ENCODE measurements at regions not wholly inside any gene's neighbourhood (a gene's known extent, or its start where the extent isn't known, plus 50 kb on each side); places are given as distances from the start of the nearest gene placed in this dataset.
"Not testable (repeated sequence)": the region's sequence is repeated elsewhere in the genome, so short reads cannot be mapped to it uniquely, and the experiment has no call there.

DNA sequence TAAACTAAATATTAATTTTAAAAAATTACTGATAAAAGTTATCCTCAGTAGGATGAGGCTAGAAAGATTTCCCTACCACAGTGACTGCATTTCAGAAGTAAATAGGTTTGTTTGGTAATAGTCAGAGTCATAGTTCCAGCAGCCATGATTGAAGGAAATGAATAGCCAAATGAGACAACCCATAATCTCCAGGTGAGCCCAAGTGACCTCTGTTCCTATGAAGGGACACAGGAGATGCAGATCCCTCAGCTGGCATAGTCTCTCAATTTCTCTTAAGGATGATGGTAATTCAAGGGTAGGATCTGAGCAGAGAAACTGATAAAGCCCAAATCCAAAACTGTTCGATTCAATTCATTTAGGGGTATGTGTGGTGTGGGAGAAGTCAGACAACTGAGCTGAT is 461.8 kb downstream of the RAP2B start:
- DNase-seq (no peak), ATAC-seq (ENCODE audit: low read depth) (no peak)
- peaks cover 42% of the 10 kb centered on the region for H3K4me1 Mint-ChIP-seq
- peaks cover 5% of the 10 kb centered on the region for H3K9me3 Mint-ChIP-seq
- H3K36me3 Mint-ChIP-seq, result peaks cover 16% of the 10 kb centered on the region
- H3K27ac Mint-ChIP-seq, result peak overlapping the region; percentile 80
- POLR2A ChIA-PET, result interaction anchor here (1.2 kb wide), 1 partner anchor 463 kb away, joined by 4 read pairs; no protein-coding TSS in a partner anchor
- H3K4me3 Mint-ChIP-seq, result peak overlapping the region; percentile 55
- H3K27me3 Mint-ChIP-seq, result no peaks in the 10 kb centered on the region

DNA sequence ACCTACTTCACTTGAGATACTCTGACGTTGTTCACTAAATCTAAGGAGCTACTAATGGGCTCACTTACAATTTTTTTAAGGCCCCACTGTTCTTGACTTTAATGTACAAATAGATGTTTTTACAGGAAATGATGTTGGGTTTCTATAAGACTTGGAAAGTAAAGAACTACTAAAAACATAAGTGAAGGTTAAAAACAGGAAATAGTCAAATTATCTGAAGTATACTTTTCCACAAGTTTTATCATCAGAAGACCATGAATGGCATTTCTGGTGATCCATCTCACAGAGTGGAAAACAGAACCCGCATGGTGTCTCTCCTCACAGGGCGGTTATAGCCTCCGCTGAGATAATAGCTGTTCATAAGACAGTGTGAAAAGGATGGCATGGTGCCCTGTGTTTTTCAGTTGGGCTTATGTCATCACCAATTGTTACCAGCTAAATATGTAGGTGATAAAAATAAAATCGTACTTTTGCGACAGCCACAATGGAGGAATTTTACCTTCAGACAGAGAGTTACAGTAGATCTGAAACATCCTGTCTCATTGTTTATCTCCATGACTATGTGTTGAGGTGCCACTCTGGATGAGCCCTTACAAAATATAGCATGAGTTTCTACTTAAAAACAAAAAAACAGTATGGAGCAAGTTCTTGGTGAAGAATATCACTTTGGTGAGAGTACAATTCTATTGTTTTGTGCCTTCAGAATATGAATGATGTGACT is 462.4 kb downstream of the RAP2B start:
- H3K36me3 Mint-ChIP-seq, result peaks cover 16% of the 10 kb centered on the region
- peaks cover 5% of the 10 kb centered on the region for H3K9me3 Mint-ChIP-seq
- H3K27me3 Mint-ChIP-seq, result no peaks in the 10 kb centered on the region
- ATAC-seq (ENCODE audit: low read depth) (peak; percentile 51), DNase-seq (no peak)
- H3K4me1 Mint-ChIP-seq, result peaks cover 42% of the 10 kb centered on the region
- POLR2A ChIA-PET, result interaction anchor here (1.2 kb wide), 1 partner anchor 463 kb away, joined by 4 read pairs; no protein-coding TSS in a partner anchor
- H3K4me3 Mint-ChIP-seq, result peak overlapping the region; percentile 55
- peak overlapping the region; percentile 80 for H3K27ac Mint-ChIP-seq

DNA sequence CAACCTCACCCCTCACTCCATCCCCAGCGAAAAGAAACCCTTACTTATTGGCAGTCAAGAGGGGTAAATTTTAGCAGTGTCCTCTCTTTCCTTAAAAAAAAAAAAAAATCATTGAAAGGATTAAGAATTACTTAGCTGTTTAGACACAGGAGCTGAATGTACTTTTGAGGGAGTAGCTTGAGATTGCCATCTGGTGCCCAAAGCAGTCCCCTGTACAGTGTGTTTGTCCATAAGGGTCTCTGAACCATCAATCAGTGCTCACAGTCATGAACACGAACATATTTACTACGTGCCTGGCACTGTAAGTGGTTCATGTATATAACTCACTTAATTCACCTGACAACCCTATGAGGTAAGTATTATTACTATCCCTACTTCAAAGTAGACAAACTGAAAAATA is 463.5 kb downstream of the RAP2B start:
- peaks cover 16% of the 10 kb centered on the region for H3K36me3 Mint-ChIP-seq
- H3K27ac Mint-ChIP-seq, result no peak overlapping the region
- no peak overlapping the region for H3K4me3 Mint-ChIP-seq
- H3K27me3 Mint-ChIP-seq, result no peaks in the 10 kb centered on the region
- DNase-seq (no peak), ATAC-seq (ENCODE audit: low read depth) (no peak)
- POLR2A ChIA-PET, result no interaction called here
- H3K9me3 Mint-ChIP-seq, result peaks cover 5% of the 10 kb centered on the region
- peaks cover 45% of the 10 kb centered on the region for H3K4me1 Mint-ChIP-seq

- Mint-ChIP-seq H3K9me3 (no peaks in the 10 kb centered on the region), H3K27me3 (no peaks in the 10 kb centered on the region), H3K27ac (no peak overlapping the region), H3K36me3 (peaks cover 13% of the 10 kb centered on the region), H3K4me3 (no peak overlapping the region), H3K4me1 (peaks cover 48% of the 10 kb centered on the region)
- DNase-seq (no peak), ATAC-seq (ENCODE audit: low read depth) (no peak)
- POLR2A ChIA-PET, result no interaction called here
These were observed 464.1 kb downstream of the RAP2B start for GRCh38 chr3:153626158-153626557.

DNA sequence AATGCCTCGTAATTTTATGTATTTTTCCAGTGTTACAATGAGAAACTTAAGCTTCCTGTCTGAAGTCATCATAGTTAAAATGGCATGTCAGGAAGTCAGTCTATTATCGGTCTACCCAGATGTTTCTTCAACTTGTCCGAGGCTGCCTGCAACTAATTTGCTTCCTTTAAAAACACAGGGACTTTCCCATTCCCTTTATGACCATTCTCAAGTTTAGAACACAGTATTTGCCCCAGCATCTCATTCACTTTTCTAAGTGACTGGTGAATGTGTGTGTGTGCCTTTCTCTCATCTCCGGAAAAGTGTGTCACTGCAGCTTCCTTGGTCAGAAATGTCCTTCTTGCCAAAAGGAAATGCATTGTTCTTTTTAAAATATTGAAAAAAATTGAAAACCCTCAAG is 466.6 kb downstream of the RAP2B start:
- Mint-ChIP-seq H3K36me3 (peaks cover 5% of the 10 kb centered on the region), H3K27ac (peak overlapping the region; percentile 61), H3K4me1 (peaks cover 34% of the 10 kb centered on the region), H3K9me3 (no peaks in the 10 kb centered on the region), H3K27me3 (no peaks in the 10 kb centered on the region), H3K4me3 (peak overlapping the region; percentile 41)
- POLR2A ChIA-PET, result no interaction called here
- ATAC-seq (ENCODE audit: low read depth) (no peak), DNase-seq (no peak)

DNA sequence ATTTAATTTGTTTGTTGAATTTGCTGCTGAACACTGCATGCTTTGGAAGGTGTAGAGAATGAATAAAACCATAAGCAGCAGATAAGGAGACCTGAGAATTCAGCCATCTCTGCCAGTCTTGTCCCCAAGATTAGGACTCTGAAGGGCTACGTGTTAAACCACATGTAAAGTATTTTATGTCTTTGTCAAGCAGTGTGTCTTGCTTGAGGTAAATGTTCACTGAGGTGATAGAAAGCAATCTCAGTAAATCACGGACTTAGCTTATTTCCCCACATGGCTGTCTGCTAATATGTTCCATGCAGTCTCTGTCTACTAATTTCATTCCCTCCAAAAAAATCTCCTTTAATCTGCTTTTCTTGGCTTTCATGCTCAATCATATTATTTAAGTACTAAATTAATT is 467.1 kb downstream of the RAP2B start:
- POLR2A ChIA-PET, result no interaction called here
- peaks cover 2% of the 10 kb centered on the region for H3K36me3 Mint-ChIP-seq
- H3K4me3 Mint-ChIP-seq, result no peak overlapping the region
- peaks cover 30% of the 10 kb centered on the region for H3K4me1 Mint-ChIP-seq
- no peaks in the 10 kb centered on the region for H3K27me3 Mint-ChIP-seq
- DNase-seq, result no peak
- H3K9me3 Mint-ChIP-seq, result no peaks in the 10 kb centered on the region
- H3K27ac Mint-ChIP-seq, result no peak overlapping the region
- ATAC-seq (ENCODE audit: low read depth), result no peak

DNA sequence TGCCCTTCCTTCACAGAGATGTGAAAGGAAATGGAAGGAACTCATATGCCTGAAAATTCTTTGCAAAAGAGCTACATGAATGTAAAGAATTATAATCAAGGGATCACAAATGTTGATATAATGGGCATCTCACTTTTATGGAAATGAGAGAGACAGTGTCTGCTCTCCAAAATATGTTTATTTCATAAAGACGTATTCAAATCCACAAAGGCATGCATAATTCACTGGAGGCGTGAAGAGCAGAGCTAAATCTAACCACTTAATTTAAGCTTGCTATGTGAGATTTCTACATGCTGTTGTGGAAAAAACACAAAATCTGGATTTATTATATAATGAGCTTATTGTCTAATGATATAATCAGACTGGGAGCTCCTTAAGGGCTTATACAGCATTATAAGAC is 469.1 kb downstream of the RAP2B start:
- Mint-ChIP-seq H3K9me3 (no peaks in the 10 kb centered on the region), H3K27me3 (no peaks in the 10 kb centered on the region), H3K36me3 (no peaks in the 10 kb centered on the region), H3K4me3 (no peak overlapping the region), H3K4me1 (peaks cover 32% of the 10 kb centered on the region), H3K27ac (no peak overlapping the region)
- POLR2A ChIA-PET, result no interaction called here
- DNase-seq, result no peak
- no peak for ATAC-seq (ENCODE audit: low read depth)

GRCh38 chr3:153631664-153632063 is 469.6 kb downstream of the RAP2B start:
- Mint-ChIP-seq H3K4me3 (no peak overlapping the region), H3K27me3 (no peaks in the 10 kb centered on the region), H3K27ac (no peak overlapping the region), H3K4me1 (peaks cover 32% of the 10 kb centered on the region), H3K9me3 (no peaks in the 10 kb centered on the region), H3K36me3 (no peaks in the 10 kb centered on the region)
- no peak for ATAC-seq (ENCODE audit: low read depth)
- no peak for DNase-seq
- POLR2A ChIA-PET, result no interaction called here

DNA sequence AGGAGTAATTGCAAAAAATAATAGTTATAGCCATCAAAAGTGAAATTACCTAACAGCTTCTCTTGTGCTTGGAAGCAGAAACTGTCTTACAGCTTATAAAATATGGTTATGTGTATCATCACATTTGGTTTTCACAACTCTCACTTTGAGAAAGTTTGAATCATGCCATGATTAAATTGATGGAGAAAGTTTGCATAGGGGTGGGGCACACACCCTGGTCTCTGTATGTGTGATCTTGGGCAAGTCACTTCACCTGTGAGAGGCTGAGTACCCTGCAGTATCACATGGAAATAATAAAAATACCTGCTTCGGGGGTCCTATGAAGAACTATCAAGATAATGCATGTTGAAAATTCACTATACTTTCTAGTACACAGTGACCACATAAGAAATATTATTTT is 471.4 kb downstream of the RAP2B start:
- no peaks in the 10 kb centered on the region for H3K9me3 Mint-ChIP-seq
- no peak for ATAC-seq (ENCODE audit: low read depth)
- peaks cover 27% of the 10 kb centered on the region for H3K4me1 Mint-ChIP-seq
- DNase-seq, result no peak
- H3K36me3 Mint-ChIP-seq, result no peaks in the 10 kb centered on the region
- H3K4me3 Mint-ChIP-seq, result no peak overlapping the region
- POLR2A ChIA-PET, result no interaction called here
- no peak overlapping the region for H3K27ac Mint-ChIP-seq
- no peaks in the 10 kb centered on the region for H3K27me3 Mint-ChIP-seq

DNA sequence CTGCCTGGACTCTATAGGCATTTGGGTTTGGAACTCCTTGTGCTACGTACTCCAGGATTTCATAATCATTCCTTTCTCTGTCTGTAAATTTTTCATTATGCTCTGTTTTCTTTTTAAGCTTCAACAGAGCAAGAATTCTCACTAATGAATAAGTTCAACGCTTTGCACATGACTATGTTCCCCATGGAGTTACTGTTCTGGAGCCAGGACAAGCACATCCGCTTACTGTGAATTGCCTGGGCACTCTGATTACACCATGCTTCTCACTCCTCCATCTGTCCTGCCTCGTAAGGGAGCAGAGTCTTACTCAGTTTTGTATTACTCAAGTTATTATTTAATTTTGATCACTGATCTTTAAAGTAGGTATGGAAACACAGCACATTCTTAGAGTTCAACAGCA is 472.7 kb downstream of the RAP2B start:
- Mint-ChIP-seq H3K27ac (no peak overlapping the region), H3K27me3 (no peaks in the 10 kb centered on the region), H3K4me1 (peaks cover 23% of the 10 kb centered on the region), H3K36me3 (no peaks in the 10 kb centered on the region), H3K4me3 (no peak overlapping the region), H3K9me3 (no peaks in the 10 kb centered on the region)
- DNase-seq, result no peak
- POLR2A ChIA-PET, result no interaction called here
- no peak for ATAC-seq (ENCODE audit: low read depth)

DNA sequence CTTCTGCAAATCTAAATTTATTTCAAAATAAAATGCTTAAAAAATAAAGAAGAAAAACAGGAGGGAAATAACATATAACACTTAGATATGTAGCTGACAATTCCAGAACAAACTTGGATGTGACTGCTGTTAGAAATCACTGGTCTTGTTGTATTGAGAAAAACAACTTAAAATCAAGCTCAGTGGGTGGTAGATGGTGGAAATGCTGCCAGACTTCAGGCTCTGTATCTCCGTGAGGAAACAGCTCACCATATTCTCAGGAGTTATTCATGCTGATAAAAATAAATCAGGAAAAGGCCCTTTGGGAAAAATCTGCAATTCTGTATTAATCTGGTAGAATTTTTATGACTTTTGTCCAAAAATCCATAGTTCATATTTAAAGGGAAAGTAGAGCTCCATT is 477.6 kb downstream of the RAP2B start:
- Mint-ChIP-seq H3K36me3 (peaks cover 12% of the 10 kb centered on the region), H3K27me3 (no peaks in the 10 kb centered on the region), H3K9me3 (peaks cover 6% of the 10 kb centered on the region), H3K27ac (no peak overlapping the region), H3K4me3 (no peak overlapping the region), H3K4me1 (peaks cover 31% of the 10 kb centered on the region)
- DNase-seq (no peak), ATAC-seq (ENCODE audit: low read depth) (no peak)
- POLR2A ChIA-PET, result no interaction called here

GRCh38 chr3:153640689-153641665 is 479.0 kb downstream of the RAP2B start:
- H3K9me3 Mint-ChIP-seq, result peaks cover 7% of the 10 kb centered on the region
- H3K36me3 Mint-ChIP-seq, result peaks cover 14% of the 10 kb centered on the region
- ATAC-seq (ENCODE audit: low read depth) (no peak), DNase-seq (no peak)
- H3K27ac Mint-ChIP-seq, result no peak overlapping the region
- POLR2A ChIA-PET, result no interaction called here
- no peak overlapping the region for H3K4me3 Mint-ChIP-seq
- H3K4me1 Mint-ChIP-seq, result peaks cover 21% of the 10 kb centered on the region
- no peaks in the 10 kb centered on the region for H3K27me3 Mint-ChIP-seq

- not testable (repeated sequence) for H3K9me3 Mint-ChIP-seq; DNase-seq; H3K27me3 Mint-ChIP-seq; ATAC-seq (ENCODE audit: low read depth); H3K4me3 Mint-ChIP-seq; H3K27ac Mint-ChIP-seq
- Mint-ChIP-seq H3K36me3 (peaks cover 14% of the 10 kb centered on the region), H3K4me1 (peaks cover 21% of the 10 kb centered on the region)
- POLR2A ChIA-PET, result interaction anchor here (0.9 kb wide), 1 partner anchor 21 kb away, joined by 3 read pairs; no protein-coding TSS in a partner anchor
These were observed 478.6 kb upstream of the ARHGEF26 start for GRCh38 chr3:153642576-153642975.
